ENCODE measurements at regions not wholly inside any gene's neighbourhood (a gene's known extent, or its start where the extent isn't known, plus 50 kb on each side); places are given as distances from the start of the nearest gene placed in this dataset.
A peak's percentile ranks its signal among the peaks of the same experiment; 100 is the strongest.

GRCh38 chr10:30793093-30793492 lies 163.5 kb upstream of the LYZL2 start:
- DNase-seq: no peak

- DNase-seq: no peak
These were observed 162.5 kb upstream of the LYZL2 start for GRCh38 chr10:30792025-30792424.

GRCh38 chr10:30791197-30791611 lies 161.7 kb upstream of the LYZL2 start:
- DNase-seq: no peak

GRCh38 chr10:30789806-30790205 lies 160.3 kb upstream of the LYZL2 start:
- DNase-seq: no peak

GRCh38 chr10:30788307-30788706 lies 158.8 kb upstream of the LYZL2 start:
- DNase-seq: no peak

- DNase-seq: no peak
These were observed 157.4 kb upstream of the LYZL2 start for GRCh38 chr10:30786906-30787305.

- DNase-seq: no peak
These were observed 156.6 kb upstream of the LYZL2 start for GRCh38 chr10:30786131-30786530.

GRCh38 chr10:30784897-30785605 lies 155.5 kb upstream of the LYZL2 start:
- no peak for DNase-seq

- DNase-seq: no peak
These were observed 155.0 kb upstream of the LYZL2 start for GRCh38 chr10:30784524-30784896.

- DNase-seq: peak; percentile 74
These were observed 154.5 kb upstream of the LYZL2 start for GRCh38 chr10:30783939-30784501.

- DNase-seq: no peak
These were observed 153.2 kb upstream of the LYZL2 start for GRCh38 chr10:30782537-30783461.

- DNase-seq: no peak
These were observed 152.6 kb upstream of the LYZL2 start for GRCh38 chr10:30782157-30782536.

GRCh38 chr10:30781670-30782121 lies 152.1 kb upstream of the LYZL2 start:
- no peak for DNase-seq

- DNase-seq: no peak
These were observed 149.2 kb upstream of the LYZL2 start for GRCh38 chr10:30778769-30779168.

GRCh38 chr10:30775779-30776591 lies 146.4 kb upstream of the LYZL2 start:
- no peak for DNase-seq

GRCh38 chr10:30774261-30774660 lies 144.7 kb upstream of the LYZL2 start:
- no peak for DNase-seq

- no peak for DNase-seq
These were observed 143.9 kb upstream of the LYZL2 start for GRCh38 chr10:30773501-30773900.

- DNase-seq: no peak
These were observed 141.3 kb upstream of the LYZL2 start for GRCh38 chr10:30770816-30771215.

- no peak for DNase-seq
These were observed 140.7 kb upstream of the LYZL2 start for GRCh38 chr10:30770229-30770628.

- DNase-seq: no peak
These were observed 139.8 kb upstream of the LYZL2 start for GRCh38 chr10:30769361-30769760.

GRCh38 chr10:30765616-30766015 lies 136.1 kb upstream of the LYZL2 start:
- no peak for DNase-seq

GRCh38 chr10:30765022-30765615 lies 135.6 kb upstream of the LYZL2 start:
- DNase-seq: no peak

GRCh38 chr10:30763918-30764317 lies 134.4 kb upstream of the LYZL2 start:
- no peak for DNase-seq
